ENCODE measurements at regions not wholly inside any gene's neighbourhood (a gene's known extent, or its start where the extent isn't known, plus 50 kb on each side); places are given as distances from the start of the nearest gene placed in this dataset.

- intact Hi-C loops (cut with micrococcal nuclease), result loop anchor here (10.0 kb wide), 2 partner anchors 312 to 582 kb away; no protein-coding TSS in a partner anchor
- ATAC-seq (no peak), DNase-seq (no peak)
These were observed 49.9 kb upstream of the PTPRO start for GRCh38 chr12:15272376-15272775.
